ENCODE measurements at regions not wholly inside any gene's neighbourhood (a gene's known extent, or its start where the extent isn't known, plus 50 kb on each side); places are given as distances from the start of the nearest gene placed in this dataset.

- no peak for TF ChIP-seq CTCF (IDR thresholded peaks at IDR 0.05)
- TF ChIP-seq ZFX (IDR thresholded peaks at IDR 0.05; ENCODE audit: borderline replicate concordance) = no peak
Observed at GRCh38 chrX:5730556-5730955, 498.1 kb downstream of the NLGN4X start.
